H1 (cell line): ENCODE measurements at regions not wholly inside any gene's neighbourhood (a gene's known extent, or its start where the extent isn't known, plus 50 kb on each side); places are given as distances from the start of the nearest gene placed in this dataset.

ENCODE experiments used
- CTCF ChIA-PET: fragments of 300-600 bp; sonication (Branson Sonifier 250); formaldehyde crosslinking; loops from one replicate; lab custom pipeline; 2021; ENCODE audit not compliant: partially characterized antibody; lab: Charles Lee
- POLR2A ChIA-PET: fragments of 300-600 bp; sonication (Branson Sonifier 250); formaldehyde crosslinking; loops from one replicate; lab custom pipeline; 2021; ENCODE audit warnings: inconsistent platforms; ENCODE audit not compliant: partially characterized antibody; lab: Charles Lee
- DNase-seq, 2 experiments: peaks; one replicate each; pipeline versions ENCODE4 v3.0.0 to v3.0.0-alpha.2; 2010 to 2022; ENCODE audit warnings: low spot score in 2 of 2, low read depth in 1 of 2, mixed read lengths in 1 of 2
- FAIRE-seq: peaks from 2 replicates; lab custom pipeline; 2011; peaks lifted over from hg19 to GRCh38; lab: Jason Lieb, UNC
- H2AFZ ChIP-seq: 2 replicates; pipeline ENCODE4 v1.8.1; 2012; ENCODE audit warnings: low read length, inconsistent platforms
- H2AK5ac ChIP-seq: 2 replicates; pipeline ENCODE4 v1.6.1; 2013; ENCODE audit warnings: low read depth, low read length
- H2BK120ac ChIP-seq: replicated peaks from 2 replicates; pipeline ENCODE3; 2013; ENCODE audit warnings: low read depth, low read length, inconsistent platforms
- H2BK12ac ChIP-seq: 2 replicates; pipeline ENCODE4 v1.6.1; 2013; ENCODE audit warnings: low read depth, low read length
- H2BK15ac ChIP-seq: 2 replicates; pipeline ENCODE4 v1.6.1; 2013; ENCODE audit warnings: low read length
- H2BK20ac ChIP-seq: 2 replicates; pipeline ENCODE4 v1.6.1; 2013; ENCODE audit warnings: low read length
- H2BK5ac ChIP-seq: 2 replicates; pipeline ENCODE4 v1.6.1; 2013; ENCODE audit warnings: low read depth, low read length
- H3K14ac ChIP-seq: 2 replicates; pipeline ENCODE4 v1.6.1; 2013; ENCODE audit warnings: inconsistent platforms; ENCODE audit not compliant: insufficient read length
- H3K18ac ChIP-seq: 2 replicates; pipeline ENCODE4 v1.6.1; 2013; ENCODE audit warnings: low read length; ENCODE audit errors: extremely low read depth
- H3K23ac ChIP-seq: 2 replicates; pipeline ENCODE4 v1.6.1; 2013; ENCODE audit warnings: inconsistent platforms; ENCODE audit not compliant: insufficient read length
- H3K23me2 ChIP-seq: 2 replicates; pipeline ENCODE4 v1.6.1; 2013; ENCODE audit warnings: low read depth, low read length
- H3K27ac ChIP-seq: 2 replicates; pipeline ENCODE4 v1.6.1; 2011; ENCODE audit warnings: low read depth, low read length, inconsistent platforms
- H3K27me3 ChIP-seq, 4 experiments: replicated peaks in 1 of 4; 1 replicate in 1 of 4; 2 replicates in 3 of 4; pipeline versions ENCODE4 v1.6.1 to v1.8.1; 2011 to 2013; ENCODE audit warnings: low read length in 3 of 4, mild to moderate bottlenecking in 3 of 4, inconsistent platforms in 2 of 4, mixed read lengths in 2 of 4, moderate library complexity in 1 of 4; ENCODE audit not compliant: control insufficient read depth in 3 of 4, insufficient read depth in 3 of 4; ENCODE audit errors: extremely low read depth in 1 of 4
- H3K36me3 ChIP-seq, 4 experiments: 2 replicates each; pipeline versions ENCODE4 v1.6.1 to v1.8.1; 2011 to 2013; ENCODE audit warnings: mild to moderate bottlenecking in 4 of 4, low read length in 3 of 4, moderate library complexity in 2 of 4, control low read depth in 1 of 4, inconsistent platforms in 1 of 4; ENCODE audit not compliant: insufficient read depth in 4 of 4, control insufficient read depth in 2 of 4
- H3K4ac ChIP-seq: replicated peaks from 2 replicates; pipeline ENCODE3; 2013; ENCODE audit warnings: low read length, low read depth, mixed read lengths, inconsistent platforms; ENCODE audit not compliant: insufficient read length
- H3K4me1 ChIP-seq, 4 experiments: replicated peaks in 1 of 4; 1 replicate in 1 of 4; 2 replicates in 3 of 4; pipeline versions ENCODE4 v1.6.1 to v1.8.1; 2011 to 2013; ENCODE audit warnings: low read length in 3 of 4, inconsistent platforms in 2 of 4, mixed read lengths in 1 of 4; ENCODE audit not compliant: insufficient read depth in 4 of 4, control insufficient read depth in 3 of 4
- H3K4me2 ChIP-seq, 2 experiments: 2 replicates each; pipeline versions ENCODE4 v1.6.1 to v1.8.1; 2011 to 2013; ENCODE audit warnings: low read depth in 2 of 2, low read length in 2 of 2, control low read depth in 1 of 2, inconsistent platforms in 1 of 2, mild to moderate bottlenecking in 1 of 2; ENCODE audit not compliant: insufficient read depth in 1 of 2
- H3K4me3 ChIP-seq, 4 experiments: fragments of 200-600, 300-600 bp in 1 of 4; sonication (generic), shearing (Covaris generic), sonication (Bioruptor Twin) in 1 of 4; 2 replicates each; pipeline versions ENCODE4 v1.5.1 to v1.8.1; 2011 to 2016; ENCODE audit warnings: low read length in 4 of 4, low read depth in 3 of 4, control low read depth in 2 of 4, inconsistent platforms in 2 of 4, mild to moderate bottlenecking in 2 of 4, mixed read lengths in 1 of 4, moderate library complexity in 1 of 4; ENCODE audit not compliant: insufficient read depth in 2 of 4; ENCODE audit errors: extremely low read depth in 1 of 4
- H3K56ac ChIP-seq: replicated peaks from 2 replicates; pipeline ENCODE3; 2013; ENCODE audit warnings: low read depth, mild to moderate bottlenecking, mixed read lengths, low read length, inconsistent platforms; ENCODE audit not compliant: insufficient read length
- H3K79me1 ChIP-seq: 2 replicates; pipeline ENCODE4 v1.6.1; 2013; ENCODE audit warnings: low read depth, low read length, control low read depth
- H3K79me2 ChIP-seq, 2 experiments: 2 replicates each; pipeline versions ENCODE4 v1.6.1 to v1.8.1; 2012 to 2013; ENCODE audit warnings: low read length in 2 of 2, mild to moderate bottlenecking in 2 of 2, inconsistent platforms in 1 of 2; ENCODE audit not compliant: insufficient read depth in 2 of 2, control insufficient read depth in 1 of 2
- H3K9ac ChIP-seq, 4 experiments: replicated peaks in 1 of 4; 1 replicate in 1 of 4; 2 replicates in 3 of 4; pipeline versions ENCODE4 v1.6.1 to v1.8.1; 2011 to 2013; ENCODE audit warnings: low read depth in 3 of 4, low read length in 3 of 4, control low read depth in 2 of 4, mild to moderate bottlenecking in 2 of 4, moderate library complexity in 2 of 4, inconsistent platforms in 1 of 4; ENCODE audit errors: extremely low read depth in 1 of 4
- H3K9me3 ChIP-seq, 2 experiments: 2 replicates each; pipeline versions ENCODE4 v1.6.1 to v1.8.1; 2012 to 2013; ENCODE audit warnings: mild to moderate bottlenecking in 2 of 2, moderate library complexity in 2 of 2, control low read depth in 1 of 2, inconsistent platforms in 1 of 2, low read depth in 1 of 2, low read length in 1 of 2, mixed read lengths in 1 of 2; ENCODE audit not compliant: insufficient read depth in 2 of 2
- H4K20me1 ChIP-seq, 2 experiments: replicated peaks in 1 of 2; 2 replicates each; pipeline versions ENCODE3 to v1.8.1; 2011 to 2013; ENCODE audit warnings: inconsistent platforms in 2 of 2, low read length in 2 of 2, mild to moderate bottlenecking in 1 of 2; ENCODE audit not compliant: insufficient read depth in 2 of 2, control insufficient read depth in 1 of 2
- H4K5ac ChIP-seq: 2 replicates; pipeline ENCODE4 v1.6.1; 2013; ENCODE audit warnings: low read length, low read depth, mixed read lengths, inconsistent platforms; ENCODE audit not compliant: insufficient read length
- H4K8ac ChIP-seq: 2 replicates; pipeline ENCODE4 v1.8.0; 2013; ENCODE audit warnings: mild to moderate bottlenecking, moderate library complexity, low read length, inconsistent platforms; ENCODE audit not compliant: insufficient read depth; ENCODE audit errors: extremely low read depth
- H4K91ac ChIP-seq: replicated peaks from 2 replicates; pipeline ENCODE3; 2013; ENCODE audit warnings: low read length, mixed read lengths, inconsistent platforms; ENCODE audit not compliant: insufficient read length
- EP300 ChIP-seq, 2 experiments: IDR thresholded peaks; 1 replicate in 1 of 2; 2 replicates in 1 of 2; pipeline ENCODE4 v1.6.1; 2011 to 2012; ENCODE audit warnings: low read depth in 2 of 2, low read length in 2 of 2, mild to moderate bottlenecking in 2 of 2, borderline replicate concordance in 1 of 2, inconsistent platforms in 1 of 2, moderate library complexity in 1 of 2
- GTF2F1 ChIP-seq: IDR thresholded peaks from 2 replicates; pipeline ENCODE4 v1.6.1; 2012; ENCODE audit warnings: low read depth, low read length, improper control_type of control experiment, borderline replicate concordance
- JUND ChIP-seq: IDR thresholded peaks from 2 replicates; pipeline ENCODE4 v1.6.1; 2011; ENCODE audit warnings: mild to moderate bottlenecking, improper control_type of control experiment, low read length
- NRF1 ChIP-seq: IDR thresholded peaks from 2 replicates; pipeline ENCODE4 v1.6.1; 2011; ENCODE audit warnings: mild to moderate bottlenecking, low read depth, low read length, improper control_type of control experiment
- RNF2 ChIP-seq: fragments of 200-900, 300-1000 bp; sonication (generic); IDR thresholded peaks from 2 replicates; pipeline ENCODE4 v1.7.1; 2016; ENCODE audit warnings: borderline replicate concordance, low read depth, mild to moderate bottlenecking, antibody characterized with exemption, low read length; ENCODE audit not compliant: poor library complexity, severe bottlenecking; ENCODE audit errors: missing control alignments
- SAP30 ChIP-seq: fragments of 300-600 bp; sonication (generic); IDR thresholded peaks from 2 replicates; pipeline ENCODE4 v1.7.1; 2012; ENCODE audit warnings: low read length, moderate library complexity, mild to moderate bottlenecking, inconsistent platforms; ENCODE audit not compliant: insufficient read depth, insufficient replicate concordance
- SIRT6 ChIP-seq: IDR thresholded peaks from one replicate; pipeline ENCODE4 v1.7.1; 2012; ENCODE audit warnings: low read length, inconsistent platforms
- TAF7 ChIP-seq: optimal IDR thresholded peaks from 2 replicates; pipeline ENCODE3; 2011; ENCODE audit warnings: low read depth, mild to moderate bottlenecking, inconsistent platforms, low read length, moderate library complexity, borderline replicate concordance
- WGBS, 2 experiments: shearing (Covaris generic) in 1 of 2; methylation state at CpG; one replicate each; pipeline versions ENCODE4 v1.1.6 to v1.1.7; 2013 to 2015; ENCODE audit warnings: low lambda C conversion rate in 2 of 2, mixed read lengths in 2 of 2, inconsistent platforms in 1 of 2, low coverage in 1 of 2, missing lambda C conversion rate in 1 of 2; ENCODE audit not compliant: insufficient replicate concordance in 2 of 2, insufficient coverage in 1 of 2, insufficient read length in 1 of 2; ENCODE audit errors: extremely low coverage in 1 of 2, missing lambda C conversion rate in 1 of 2; 5-methylcytosine and 5-hydroxymethylcytosine counted together

- Histone ChIP-seq H2BK5ac (no peak overlapping the region), H4K91ac (no peak overlapping the region), H4K8ac (no peak overlapping the region), H3K56ac (no peak overlapping the region), H3K79me2 (no peaks in the 10 kb centered on the region), H3K23me2 (no peaks in the 10 kb centered on the region; the same call in 1 of the 2 replicates), H3K4me1 (no peaks in the 10 kb centered on the region), H4K5ac (no peak overlapping the region), H4K20me1 (no peaks in the 10 kb centered on the region), H3K4ac (no peak overlapping the region), H2AK5ac (no peak overlapping the region), H3K36me3 (no peaks in the 10 kb centered on the region), H3K79me1 (no peaks in the 10 kb centered on the region), H2BK15ac (no peak overlapping the region), H3K4me3 (no peak overlapping the region), H3K9me3 (no peaks in the 10 kb centered on the region; a peak in 1 of 4 replicates), H3K27ac (no peak overlapping the region), H3K9ac (no peak overlapping the region), H3K18ac (no peak overlapping the region), H3K14ac (no peak overlapping the region), H2BK12ac (no peak overlapping the region), H3K4me2 (no peak overlapping the region), H3K23ac (no peak overlapping the region), H2BK120ac (no peak overlapping the region), H2BK20ac (no peak overlapping the region), H3K27me3 (no peaks in the 10 kb centered on the region), H2AFZ (no peak overlapping the region)
- ChIA-PET CTCF (no interaction called here), POLR2A (no interaction called here)
- 90% methylated on average over 3 of the region's 3 CpGs; no CpG with 5 or more reads in 1 of the 2 experiments for WGBS, 2 experiments
- DNase-seq (no peak), FAIRE-seq (no peak)
- TF ChIP-seq NRF1: no peak
- no peak for TF ChIP-seq SAP30
- no peak for TF ChIP-seq TAF7
- no peak for TF ChIP-seq RNF2
- no peak for TF ChIP-seq EP300 (IDR thresholded peaks at IDR 0.05; ENCODE audit: borderline replicate concordance in 1 of 2, low read depth in 2 of 2, low read length in 2 of 2)
- no peak for TF ChIP-seq JUND
- no peak for TF ChIP-seq SIRT6
- no peak for TF ChIP-seq GTF2F1
Measured at GRCh38 chr3:147034359-147034758, 372.0 kb downstream of the ZIC4 start.
